HepG2 (cell line): ENCODE measurements at regions not wholly inside any gene's neighbourhood (a gene's known extent, or its start where the extent isn't known, plus 50 kb on each side); places are given as distances from the start of the nearest gene placed in this dataset.

ENCODE experiments used
- ATAC-seq: fragments of 200-7000 bp; cut with Tn5 transposase; 3 replicates; pipeline ENCODE4 v1.9.1; 2020; ENCODE audit warnings: mild to moderate bottlenecking, moderate library complexity
- BruUV-seq: library from RNA; stranded (reverse); fragments of 400-500 nt; replicated peaks from 2 replicates; lab custom pipeline; 2021; lab: Mats Ljungman, UMichigan
- CTCF ChIA-PET: fragments of 300-600 bp; formaldehyde crosslinking; extraction: SDS; loops from one replicate; lab custom pipeline; 2021; ENCODE audit warnings: low total read pairs, inconsistent platforms, low intra/inter-chr PET ratio; lab: Yijun Ruan, JAX
- POLR2A ChIA-PET: fragments of 350-600 bp; sonication (Branson Sonifier 250); formaldehyde crosslinking; loops from one replicate; lab custom pipeline; 2020; ENCODE audit warnings: antibody characterized with exemption, inconsistent platforms; lab: Yijun Ruan, JAX
- DNase-seq: peaks from one replicate; pipeline ENCODE4 v3.0.0-alpha.2; 2015; ENCODE audit warnings: low spot score
- FAIRE-seq: peaks from 3 replicates; lab custom pipeline; 2011; peaks lifted over from hg19 to GRCh38; lab: Jason Lieb, UNC
- H2AFZ ChIP-seq: one replicate; pipeline ENCODE4 v1.6.1; 2011; ENCODE audit warnings: low read length, inconsistent platforms
- H3K27ac ChIP-seq: fragments of 300-600 bp; 3 replicates; pipeline ENCODE4 v1.8.0; 2011; ENCODE audit warnings: mixed run types, mild to moderate bottlenecking, mixed read lengths, low read length, inconsistent platforms; ENCODE audit not compliant: insufficient read depth; ENCODE audit errors: extremely low read length
- H3K27me3 ChIP-seq, 2 experiments: fragments of 200-600 bp in 1 of 2; 2 replicates in 1 of 2; 3 replicates in 1 of 2; pipeline versions ENCODE4 v1.6.0 to v1.8.0; 2011; ENCODE audit warnings: low read length in 2 of 2, mild to moderate bottlenecking in 2 of 2, moderate library complexity in 2 of 2, inconsistent platforms in 1 of 2; ENCODE audit not compliant: insufficient read depth in 2 of 2, control insufficient read depth in 1 of 2
- H3K36me3 ChIP-seq, 2 experiments: fragments of 200-600 bp in 1 of 2; replicated peaks in 1 of 2; 2 replicates in 1 of 2; 3 replicates in 1 of 2; pipeline versions ENCODE4 v1.5.1 to v1.8.0; 2011; ENCODE audit warnings: low read length in 2 of 2, inconsistent platforms in 1 of 2; ENCODE audit not compliant: insufficient read depth in 2 of 2, control insufficient read depth in 1 of 2
- H3K4me1 ChIP-seq: 2 replicates; pipeline ENCODE4 v1.5.1; 2012; ENCODE audit warnings: low read length, inconsistent platforms; ENCODE audit not compliant: insufficient read depth
- H3K4me2 ChIP-seq: 2 replicates; pipeline ENCODE4 v1.6.0; 2011; ENCODE audit warnings: low read depth, low read length, inconsistent platforms
- H3K4me3 ChIP-seq, 3 experiments: fragments of 200-600 bp in 1 of 3; sonication (generic), shearing (Covaris generic) in 1 of 3; replicated peaks in 1 of 3; 2 replicates each; pipeline ENCODE4 v1.5.1; 2011 to 2016; ENCODE audit warnings: low read length in 3 of 3, inconsistent platforms in 2 of 3, low read depth in 2 of 3, mild to moderate bottlenecking in 2 of 3, control low read depth in 1 of 3, mixed read lengths in 1 of 3; ENCODE audit not compliant: insufficient read depth in 1 of 3
- H3K79me2 ChIP-seq: one replicate; pipeline ENCODE4 v1.6.1; 2011; ENCODE audit warnings: low read length, inconsistent platforms; ENCODE audit not compliant: insufficient read depth
- H3K9ac ChIP-seq: 2 replicates; pipeline ENCODE4 v1.6.0; 2011; ENCODE audit warnings: mild to moderate bottlenecking, low read depth, low read length, inconsistent platforms; ENCODE audit not compliant: insufficient read depth
- H3K9me3 ChIP-seq: 2 replicates; pipeline ENCODE4 v1.5.1; 2012; ENCODE audit warnings: mild to moderate bottlenecking, low read length
- H4K20me1 ChIP-seq: 2 replicates; pipeline ENCODE4 v1.6.0; 2011; ENCODE audit warnings: inconsistent platforms, mild to moderate bottlenecking, low read length, moderate library complexity; ENCODE audit not compliant: insufficient read depth
- ADNP ChIP-seq: sonication (generic); formaldehyde crosslinking; IDR thresholded peaks from 2 replicates; pipeline ENCODE4 v1.4.0; 2020; ENCODE audit warnings: missing genetic modification reagents
- ARHGAP35 ChIP-seq: sonication (generic); formaldehyde crosslinking; IDR thresholded peaks from 2 replicates; pipeline ENCODE4 v1.9.0; 2022; ENCODE audit warnings: mild to moderate bottlenecking, inconsistent platforms, moderate library complexity, missing genetic modification reagents, borderline replicate concordance
- GATA4 ChIP-seq: sonication (generic); IDR thresholded peaks from 2 replicates; pipeline ENCODE4 v1.6.1; 2016; ENCODE audit warnings: antibody characterized with exemption, low read depth, borderline replicate concordance
- NKX3-1 ChIP-seq: sonication (generic); formaldehyde crosslinking; IDR thresholded peaks from 2 replicates; pipeline ENCODE4 v1.5.0; 2020; ENCODE audit warnings: missing genetic modification reagents
- PTBP1 ChIP-seq: fragments of 200-400 bp; formaldehyde crosslinking; IDR thresholded peaks from 2 replicates; pipeline ENCODE4 v1.6.1; 2018; ENCODE audit warnings: low read length, low read depth; ENCODE audit not compliant: poor library complexity, severe bottlenecking
- RARA ChIP-seq: IDR thresholded peaks from 2 replicates; pipeline ENCODE4 v1.6.1; 2016; ENCODE audit warnings: missing genetic modification reagents, missing compliant biosample characterization
- TOPORS ChIP-seq: sonication (generic); formaldehyde crosslinking; IDR thresholded peaks from 2 replicates; pipeline ENCODE4 v1.8.0; 2023; ENCODE audit warnings: mild to moderate bottlenecking, missing genetic modification reagents
- ZNF572 ChIP-seq: sonication (generic); formaldehyde crosslinking; IDR thresholded peaks from 2 replicates; pipeline ENCODE4 v1.5.1; 2020; ENCODE audit warnings: mild to moderate bottlenecking, missing genetic modification reagents
- WGBS: methylation state at CpG from one replicate; pipeline ENCODE4 v1.1.6; 2017; ENCODE audit warnings: low lambda C conversion rate; 5-methylcytosine and 5-hydroxymethylcytosine counted together
- in situ Hi-C: cut with HindIII; loops from 2 replicates; pipeline ENCODE4 v1.10.0; 2017; ENCODE audit warnings: low pct_unique_long_range_greater_than_20kb; ENCODE audit not compliant: extremely low pct_ligation_motif_present
- intact Hi-C: fragments of 100-400 bp; cut with micrococcal nuclease; formaldehyde crosslinking; loops from one replicate; pipeline ENCODE4 v1.10.0; 2022; ENCODE audit not compliant: unreplicated experiment
- TF ChIP-seq, protein P1 (sequence below): sonication (generic); formaldehyde crosslinking; IDR thresholded peaks from 2 replicates; pipeline ENCODE4 v1.5.1; 2020; ENCODE audit warnings: mild to moderate bottlenecking, missing genetic modification reagents, borderline replicate concordance
- TF ChIP-seq, protein P2 (sequence below): sonication (generic); formaldehyde crosslinking; IDR thresholded peaks from 2 replicates; pipeline ENCODE4 v1.4.0; 2020; ENCODE audit warnings: missing genetic modification reagents

DNA sequence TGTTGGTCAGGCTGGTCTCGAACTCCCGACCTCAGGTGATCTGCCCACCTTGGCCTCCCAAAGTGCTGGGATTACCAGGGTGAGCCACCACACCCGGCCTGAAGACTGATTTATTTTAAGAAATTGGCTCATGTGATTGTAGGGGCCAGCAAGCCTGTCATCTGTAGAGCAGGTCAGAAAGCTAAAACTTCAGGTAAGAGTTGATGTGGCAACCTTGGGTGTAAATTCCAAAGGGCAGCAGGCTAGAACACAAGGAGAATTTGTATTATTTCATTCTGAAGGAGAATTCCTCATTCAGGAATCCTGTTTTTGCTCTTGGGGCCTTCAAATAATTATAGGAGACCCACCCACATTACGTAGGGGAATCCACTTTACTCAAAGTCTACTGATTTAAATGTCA lies 728.7 kb downstream of the LTN1 start (continued):
- TF ChIP-seq, protein P1, sequence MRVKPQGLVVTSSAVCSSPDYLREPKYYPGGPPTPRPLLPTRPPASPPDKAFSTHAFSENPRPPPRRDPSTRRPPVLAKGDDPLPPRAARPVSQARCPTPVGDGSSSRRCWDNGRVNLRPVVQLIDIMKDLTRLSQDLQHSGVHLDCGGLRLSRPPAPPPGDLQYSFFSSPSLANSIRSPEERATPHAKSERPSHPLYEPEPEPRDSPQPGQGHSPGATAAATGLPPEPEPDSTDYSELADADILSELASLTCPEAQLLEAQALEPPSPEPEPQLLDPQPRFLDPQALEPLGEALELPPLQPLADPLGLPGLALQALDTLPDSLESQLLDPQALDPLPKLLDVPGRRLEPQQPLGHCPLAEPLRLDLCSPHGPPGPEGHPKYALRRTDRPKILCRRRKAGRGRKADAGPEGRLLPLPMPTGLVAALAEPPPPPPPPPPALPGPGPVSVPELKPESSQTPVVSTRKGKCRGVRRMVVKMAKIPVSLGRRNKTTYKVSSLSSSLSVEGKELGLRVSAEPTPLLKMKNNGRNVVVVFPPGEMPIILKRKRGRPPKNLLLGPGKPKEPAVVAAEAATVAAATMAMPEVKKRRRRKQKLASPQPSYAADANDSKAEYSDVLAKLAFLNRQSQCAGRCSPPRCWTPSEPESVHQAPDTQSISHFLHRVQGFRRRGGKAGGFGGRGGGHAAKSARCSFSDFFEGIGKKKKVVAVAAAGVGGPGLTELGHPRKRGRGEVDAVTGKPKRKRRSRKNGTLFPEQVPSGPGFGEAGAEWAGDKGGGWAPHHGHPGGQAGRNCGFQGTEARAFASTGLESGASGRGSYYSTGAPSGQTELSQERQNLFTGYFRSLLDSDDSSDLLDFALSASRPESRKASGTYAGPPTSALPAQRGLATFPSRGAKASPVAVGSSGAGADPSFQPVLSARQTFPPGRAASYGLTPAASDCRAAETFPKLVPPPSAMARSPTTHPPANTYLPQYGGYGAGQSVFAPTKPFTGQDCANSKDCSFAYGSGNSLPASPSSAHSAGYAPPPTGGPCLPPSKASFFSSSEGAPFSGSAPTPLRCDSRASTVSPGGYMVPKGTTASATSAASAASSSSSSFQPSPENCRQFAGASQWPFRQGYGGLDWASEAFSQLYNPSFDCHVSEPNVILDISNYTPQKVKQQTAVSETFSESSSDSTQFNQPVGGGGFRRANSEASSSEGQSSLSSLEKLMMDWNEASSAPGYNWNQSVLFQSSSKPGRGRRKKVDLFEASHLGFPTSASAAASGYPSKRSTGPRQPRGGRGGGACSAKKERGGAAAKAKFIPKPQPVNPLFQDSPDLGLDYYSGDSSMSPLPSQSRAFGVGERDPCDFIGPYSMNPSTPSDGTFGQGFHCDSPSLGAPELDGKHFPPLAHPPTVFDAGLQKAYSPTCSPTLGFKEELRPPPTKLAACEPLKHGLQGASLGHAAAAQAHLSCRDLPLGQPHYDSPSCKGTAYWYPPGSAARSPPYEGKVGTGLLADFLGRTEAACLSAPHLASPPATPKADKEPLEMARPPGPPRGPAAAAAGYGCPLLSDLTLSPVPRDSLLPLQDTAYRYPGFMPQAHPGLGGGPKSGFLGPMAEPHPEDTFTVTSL = 0 out of 2 replicates have a peak, but pooled peaks have one; percentile 17

- H4K20me1 ChIP-seq = no peaks in the 10 kb centered on the region
- ChIA-PET POLR2A (no interaction called here), CTCF (no interaction called here)
- 13% methylated on average over 1 of the region's 1 CpG for WGBS
- H3K36me3 ChIP-seq = no peaks in the 10 kb centered on the region
- intact Hi-C loops (no loop called here), in situ Hi-C loops (no loop called here)
- no peak overlapping the region for H3K9ac ChIP-seq
- no peak overlapping the region for H3K4me3 ChIP-seq
- no peak overlapping the region for H2AFZ ChIP-seq
- FAIRE-seq = no peak
- TF ChIP-seq ARHGAP35 (CRISPR knock-in tag) = no peak
- no peak for TF ChIP-seq ZNF572 (CRISPR knock-in tag)
- no peak for TF ChIP-seq NKX3-1 (CRISPR knock-in tag)
- TF ChIP-seq, protein P2, sequence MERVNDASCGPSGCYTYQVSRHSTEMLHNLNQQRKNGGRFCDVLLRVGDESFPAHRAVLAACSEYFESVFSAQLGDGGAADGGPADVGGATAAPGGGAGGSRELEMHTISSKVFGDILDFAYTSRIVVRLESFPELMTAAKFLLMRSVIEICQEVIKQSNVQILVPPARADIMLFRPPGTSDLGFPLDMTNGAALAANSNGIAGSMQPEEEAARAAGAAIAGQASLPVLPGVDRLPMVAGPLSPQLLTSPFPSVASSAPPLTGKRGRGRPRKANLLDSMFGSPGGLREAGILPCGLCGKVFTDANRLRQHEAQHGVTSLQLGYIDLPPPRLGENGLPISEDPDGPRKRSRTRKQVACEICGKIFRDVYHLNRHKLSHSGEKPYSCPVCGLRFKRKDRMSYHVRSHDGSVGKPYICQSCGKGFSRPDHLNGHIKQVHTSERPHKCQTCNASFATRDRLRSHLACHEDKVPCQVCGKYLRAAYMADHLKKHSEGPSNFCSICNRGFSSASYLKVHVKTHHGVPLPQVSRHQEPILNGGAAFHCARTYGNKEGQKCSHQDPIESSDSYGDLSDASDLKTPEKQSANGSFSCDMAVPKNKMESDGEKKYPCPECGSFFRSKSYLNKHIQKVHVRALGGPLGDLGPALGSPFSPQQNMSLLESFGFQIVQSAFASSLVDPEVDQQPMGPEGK = no peak
- TF ChIP-seq GATA4 = no peak
- TF ChIP-seq RARA (CRISPR knock-in tag) = no peak
- no peak for TF ChIP-seq TOPORS (CRISPR knock-in tag)
- no peak for TF ChIP-seq PTBP1
- no peak for TF ChIP-seq ADNP (CRISPR knock-in tag)
- H3K27me3 ChIP-seq = no peaks in the 10 kb centered on the region
- H3K4me1 ChIP-seq = peaks cover 31% of the 10 kb centered on the region
- ATAC-seq = no peak
- DNase-seq = no peak
- H3K9me3 ChIP-seq = peaks cover 58% of the 10 kb centered on the region
- H3K27ac ChIP-seq = no peak overlapping the region
- BruUV-seq = no TSS peak
- H3K4me2 ChIP-seq = no peak overlapping the region
- no peaks in the 10 kb centered on the region for H3K79me2 ChIP-seq
These were observed 731.4 kb downstream of the LTN1 start for GRCh38 chr21:28261298-28261697.
